Femur (tissue), 1 donor: ENCODE measurements at regions not wholly inside any gene's neighbourhood (a gene's known extent, or its start where the extent isn't known, plus 50 kb on each side); places are given as distances from the start of the nearest gene placed in this dataset.
A peak's percentile ranks its signal among the peaks of the same experiment; 100 is the strongest.

Source experiments
- DNase-seq: peaks from one replicate; pipeline ENCODE4 v3.0.0-alpha.2; 2017

- no peak for DNase-seq
Measured at GRCh38 chr13:79806821-79807220, 325.9 kb downstream of the NDFIP2 start.

DNA sequence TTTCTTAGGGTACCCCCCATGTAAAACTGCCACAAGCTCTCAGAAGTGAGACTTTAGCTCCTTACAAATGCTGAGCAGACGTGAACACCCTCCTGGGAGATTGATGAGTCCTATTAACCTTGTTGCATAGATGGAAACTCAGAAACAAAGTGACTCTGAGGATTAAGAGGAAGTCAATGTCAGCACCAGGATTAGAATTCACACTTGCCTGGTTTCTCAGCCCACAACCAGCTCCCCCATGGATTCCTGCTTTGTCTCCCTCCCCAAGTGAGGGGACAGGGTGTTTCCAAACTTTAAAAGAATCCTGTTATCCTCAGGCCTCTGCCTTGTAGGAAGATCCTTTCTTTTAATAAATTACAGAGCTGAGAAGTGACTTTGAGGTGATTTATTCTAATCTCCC lies 324.4 kb downstream of the NDFIP2 start:
- no peak for DNase-seq

GRCh38 chr13:79803989-79804388 lies 323.0 kb downstream of the NDFIP2 start:
- no peak for DNase-seq

DNA sequence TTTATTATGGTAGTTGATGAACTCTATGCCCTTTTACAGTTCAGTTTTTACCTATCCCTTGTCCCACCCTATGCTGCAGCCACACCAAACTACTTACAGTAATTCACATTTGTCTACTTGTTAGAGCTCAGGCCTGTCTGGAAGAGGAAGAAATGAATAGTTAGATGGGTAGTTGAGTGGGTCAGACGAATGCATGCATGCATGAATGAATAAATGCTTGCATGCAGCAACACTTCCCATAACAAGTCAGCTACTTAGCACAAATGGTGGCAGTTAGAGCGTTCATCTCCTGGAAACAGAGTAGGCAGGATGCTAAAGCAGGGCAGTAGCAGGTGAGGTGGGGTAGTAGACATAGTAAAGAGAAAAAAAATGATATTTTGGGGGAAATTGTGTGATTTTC lies 322.3 kb downstream of the NDFIP2 start:
- DNase-seq, result no peak

DNA sequence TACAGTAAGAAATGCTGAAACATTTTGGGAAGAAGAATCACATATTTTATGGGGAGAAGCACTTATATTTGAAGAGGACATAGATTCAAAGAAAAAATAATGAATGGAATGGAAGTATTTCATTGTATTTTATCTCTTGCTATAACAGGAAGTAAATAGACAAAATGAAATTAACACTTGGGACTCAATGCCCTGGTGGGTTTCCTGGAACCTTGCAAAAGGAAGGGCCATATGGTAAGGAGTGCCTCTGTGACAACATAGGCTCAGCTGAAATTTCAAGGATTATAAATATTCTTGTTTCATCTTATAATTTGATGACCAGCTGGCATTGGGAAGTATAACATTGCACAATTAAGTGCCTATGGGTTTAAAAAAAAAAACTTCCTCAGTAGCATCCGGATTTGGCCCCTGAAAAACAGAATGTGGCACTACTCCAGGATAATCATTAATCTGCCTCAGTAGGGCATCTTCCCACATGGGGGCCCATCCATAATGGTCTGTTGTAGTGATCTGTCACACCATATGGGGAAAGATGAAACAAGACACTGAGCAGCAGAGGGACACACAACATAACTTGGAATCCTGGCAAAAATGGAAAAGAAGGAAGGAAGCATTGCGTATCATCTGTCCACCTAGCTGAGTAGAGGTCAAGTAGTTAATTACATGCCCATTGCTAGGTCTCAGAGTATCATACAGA lies 321.6 kb downstream of the NDFIP2 start:
- no peak for DNase-seq

DNA sequence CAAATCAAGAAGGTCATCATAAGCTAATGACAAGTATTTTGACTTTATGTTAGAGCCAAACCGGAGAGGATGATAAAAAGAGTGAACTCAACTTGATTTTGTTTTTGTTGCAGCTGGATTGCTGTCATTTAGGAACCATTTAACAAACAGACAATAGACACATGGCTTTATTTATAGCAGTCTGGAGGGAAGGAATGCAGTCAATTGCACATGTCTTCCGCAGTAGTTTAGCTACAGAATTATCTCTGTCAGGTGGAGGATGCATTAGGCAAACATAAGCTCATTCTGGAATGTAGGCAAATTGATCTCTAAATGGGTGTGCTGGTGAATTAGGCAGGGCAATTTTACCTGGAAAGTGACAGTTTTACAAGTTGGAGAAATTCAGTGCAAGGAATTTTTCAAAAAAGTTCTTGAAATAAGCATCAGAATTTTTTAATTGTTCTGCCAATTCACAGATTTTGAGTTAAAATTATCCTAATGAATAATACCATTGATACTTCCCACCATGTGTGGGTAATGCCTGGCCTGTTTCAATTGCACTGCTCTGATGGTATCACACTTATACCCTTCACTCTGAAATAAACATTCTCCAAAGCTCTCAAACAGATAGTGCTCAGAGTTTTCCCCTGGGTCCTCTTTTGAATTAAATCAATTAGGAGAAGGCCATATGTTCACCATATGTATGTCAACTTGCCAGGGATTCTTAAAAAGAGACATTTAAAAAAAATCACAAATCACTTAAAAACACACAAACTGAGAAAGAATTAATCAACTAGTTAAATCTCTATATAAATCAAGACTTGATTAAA lies 318.3 kb downstream of the NDFIP2 start:
- DNase-seq, result no peak

GRCh38 chr13:79796136-79796535 lies 315.2 kb downstream of the NDFIP2 start:
- DNase-seq, result no peak

GRCh38 chr13:79794931-79795330 lies 314.0 kb downstream of the NDFIP2 start:
- DNase-seq, result no peak

GRCh38 chr13:79792716-79793115 lies 311.8 kb downstream of the NDFIP2 start:
- DNase-seq, result no peak

DNA sequence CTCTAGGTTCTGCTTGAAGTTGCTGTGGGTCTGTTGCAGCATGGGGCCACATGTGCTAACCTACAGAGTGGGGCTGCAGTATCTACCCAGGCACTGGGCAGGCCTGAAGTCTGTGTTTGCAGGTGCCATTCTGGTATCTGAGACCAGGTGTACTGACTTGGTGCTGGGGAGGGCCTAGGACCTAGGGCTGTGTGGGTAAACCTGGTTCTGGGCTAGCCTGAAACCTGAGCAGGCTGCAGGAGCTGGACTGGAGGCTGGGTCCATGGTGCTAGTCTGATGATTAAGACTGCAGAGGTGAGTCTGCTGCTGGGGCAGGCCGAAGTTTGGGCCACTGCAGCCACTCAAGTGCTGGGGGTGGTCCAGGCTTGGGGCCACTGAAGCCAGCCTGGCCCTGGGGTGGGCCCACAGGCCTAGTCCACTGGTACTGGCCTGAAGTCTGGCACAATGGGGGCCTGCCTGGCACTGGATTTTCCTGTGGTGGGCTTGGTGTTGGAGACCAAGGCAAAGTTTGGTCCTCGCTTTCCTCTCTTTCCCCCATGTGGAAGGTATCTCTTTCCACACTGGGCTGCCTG lies 310.6 kb downstream of the NDFIP2 start:
- no peak for DNase-seq

GRCh38 chr13:79786176-79786575 lies 305.2 kb downstream of the NDFIP2 start:
- DNase-seq, result no peak

GRCh38 chr13:79782541-79783205 lies 301.7 kb downstream of the NDFIP2 start:
- DNase-seq, result peak; percentile 85

GRCh38 chr13:79781829-79782540 lies 301.0 kb downstream of the NDFIP2 start:
- DNase-seq, result no peak

- no peak for DNase-seq
Measured at GRCh38 chr13:79780240-79780639, 299.3 kb downstream of the NDFIP2 start.

DNA sequence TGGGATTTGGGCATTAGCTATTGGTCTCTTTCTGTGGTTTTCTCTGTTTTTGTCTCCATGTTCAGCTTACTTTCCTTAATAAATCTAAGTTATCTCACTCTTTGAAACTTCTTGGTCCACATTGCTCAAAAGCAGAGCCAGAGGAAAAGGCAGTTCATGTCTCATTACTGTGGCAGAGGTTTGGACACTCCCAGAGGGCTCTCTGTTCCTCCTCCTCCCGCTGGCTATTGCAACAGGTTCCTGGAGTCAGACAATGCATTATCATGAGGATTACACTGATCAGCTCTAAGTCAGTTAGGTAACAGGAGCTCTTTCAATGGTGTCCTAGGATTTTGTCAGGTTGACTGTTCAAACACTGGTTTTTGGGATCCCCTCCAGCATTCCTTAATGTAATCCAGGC lies 298.8 kb downstream of the NDFIP2 start:
- DNase-seq, result no peak

DNA sequence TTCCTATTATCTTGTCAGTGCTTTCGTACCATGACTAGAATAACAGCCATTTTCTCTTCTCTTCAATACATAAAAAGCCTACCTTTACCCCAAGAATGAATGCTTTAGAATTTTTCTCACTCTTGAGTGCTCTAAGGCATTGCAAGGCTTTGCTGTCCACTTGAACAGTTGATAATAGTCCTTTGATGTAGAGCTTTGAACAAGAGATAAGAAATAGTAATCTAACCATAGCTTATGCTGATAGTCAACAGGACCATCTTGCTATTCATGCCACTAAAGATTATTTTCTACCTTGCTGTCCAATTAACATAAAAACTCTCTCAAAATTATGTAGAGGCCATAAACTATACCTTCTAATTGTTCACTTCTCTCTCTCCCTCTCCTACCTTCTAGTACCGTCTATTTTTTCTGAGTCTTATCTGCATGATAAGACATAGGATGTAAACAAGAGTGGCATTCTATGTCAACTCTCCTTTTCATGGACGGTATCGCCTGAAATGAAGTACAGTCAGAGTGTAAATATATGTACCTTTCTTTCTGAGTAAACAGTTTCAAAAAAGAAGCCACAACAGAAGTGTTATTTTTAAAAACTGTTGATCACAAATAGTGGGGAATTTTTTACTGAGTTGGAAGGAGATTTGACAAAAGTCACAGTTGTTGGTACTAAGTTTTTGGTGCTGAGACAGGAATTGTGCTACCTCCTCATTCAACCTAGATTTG lies 297.9 kb downstream of the NDFIP2 start:
- no peak for DNase-seq

GRCh38 chr13:79777504-79777903 lies 296.5 kb downstream of the NDFIP2 start:
- DNase-seq, result no peak

- DNase-seq, result no peak
Measured at GRCh38 chr13:79776531-79777295, 295.8 kb downstream of the NDFIP2 start.

DNA sequence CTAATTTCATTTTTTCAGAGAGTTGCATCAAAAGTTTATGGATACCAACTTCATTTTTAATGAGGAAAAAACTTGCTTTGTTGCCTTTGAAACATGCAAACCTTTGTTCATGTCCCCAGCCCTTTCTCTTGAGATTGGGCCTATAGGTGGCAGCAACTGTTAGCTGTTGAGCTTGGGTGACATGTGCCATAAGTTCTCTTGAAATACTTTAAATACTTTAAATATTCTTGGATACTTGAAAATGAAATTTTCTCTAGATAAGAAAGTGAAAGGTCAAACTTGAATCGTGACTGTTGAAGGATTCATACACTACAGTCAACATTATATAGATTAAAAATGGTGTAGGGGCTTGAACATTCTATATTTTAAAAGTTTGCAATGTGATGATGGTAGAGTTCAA lies 294.9 kb downstream of the NDFIP2 start:
- no peak for DNase-seq

- DNase-seq, result no peak
Measured at GRCh38 chr13:79772811-79773210, 291.9 kb downstream of the NDFIP2 start.

GRCh38 chr13:79771493-79771892 lies 290.5 kb downstream of the NDFIP2 start:
- DNase-seq, result no peak
